Mesothelial cell of epicardium (in vitro differentiated cells): ENCODE measurements at regions not wholly inside any gene's neighbourhood (a gene's known extent, or its start where the extent isn't known, plus 50 kb on each side); places are given as distances from the start of the nearest gene placed in this dataset.

Source experiments
- DNase-seq, 2 experiments: peaks; one replicate each; pipeline ENCODE4 v3.0.0; 2021; ENCODE audit warnings: low spot score in 2 of 2; ENCODE audit not compliant: unreplicated experiment in 2 of 2
- H3K27ac Mint-ChIP-seq: 2 replicates; pipeline ENCODE4 v1.8.0; 2021; ENCODE audit warnings: mixed read lengths
- H3K27me3 Mint-ChIP-seq: 2 replicates; pipeline ENCODE4 v1.8.0; 2021; ENCODE audit warnings: low read depth, mixed read lengths
- H3K36me3 Mint-ChIP-seq: 2 replicates; pipeline ENCODE4 v1.8.0; 2021; ENCODE audit warnings: mixed read lengths
- H3K4me1 Mint-ChIP-seq: 2 replicates; pipeline ENCODE4 v1.8.0; 2021; ENCODE audit warnings: mixed read lengths
- H3K4me3 Mint-ChIP-seq: 2 replicates; pipeline ENCODE4 v1.8.0; 2021; ENCODE audit warnings: mild to moderate bottlenecking, moderate library complexity, mixed read lengths
- H3K9me3 Mint-ChIP-seq: 2 replicates; pipeline ENCODE4 v1.8.0; 2021; ENCODE audit warnings: mixed read lengths
- TF ChIP-seq, protein P1 (sequence below): fragments of 200-600 bp; sonication (generic); IDR thresholded peaks from one replicate; pipeline ENCODE4 v1.5.0; 2021; ENCODE audit warnings: antibody characterized with exemption; ENCODE audit not compliant: unreplicated experiment

DNA sequence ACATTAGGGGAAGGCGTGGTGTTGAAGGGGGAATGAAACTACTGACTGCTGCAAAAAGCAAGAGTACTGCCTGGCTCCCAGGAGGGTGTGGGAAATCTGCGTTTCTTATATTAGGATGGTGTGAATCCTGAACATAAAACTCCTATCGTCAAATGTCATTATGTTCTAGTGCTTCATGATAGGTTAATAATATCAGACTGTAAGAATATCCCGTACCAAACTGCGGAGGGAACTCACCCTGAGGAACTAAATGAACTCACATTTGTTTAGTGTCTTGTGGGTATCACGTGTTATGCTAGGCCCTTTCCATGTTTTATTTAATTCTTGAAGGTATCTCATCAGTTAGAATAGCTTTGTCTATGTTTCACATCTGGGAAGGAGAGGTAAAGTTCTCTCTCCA, 610.7 kb downstream of the QKI start:
- H3K27me3 Mint-ChIP-seq: peaks cover 16% of the 10 kb centered on the region
- TF ChIP-seq, protein P1, sequence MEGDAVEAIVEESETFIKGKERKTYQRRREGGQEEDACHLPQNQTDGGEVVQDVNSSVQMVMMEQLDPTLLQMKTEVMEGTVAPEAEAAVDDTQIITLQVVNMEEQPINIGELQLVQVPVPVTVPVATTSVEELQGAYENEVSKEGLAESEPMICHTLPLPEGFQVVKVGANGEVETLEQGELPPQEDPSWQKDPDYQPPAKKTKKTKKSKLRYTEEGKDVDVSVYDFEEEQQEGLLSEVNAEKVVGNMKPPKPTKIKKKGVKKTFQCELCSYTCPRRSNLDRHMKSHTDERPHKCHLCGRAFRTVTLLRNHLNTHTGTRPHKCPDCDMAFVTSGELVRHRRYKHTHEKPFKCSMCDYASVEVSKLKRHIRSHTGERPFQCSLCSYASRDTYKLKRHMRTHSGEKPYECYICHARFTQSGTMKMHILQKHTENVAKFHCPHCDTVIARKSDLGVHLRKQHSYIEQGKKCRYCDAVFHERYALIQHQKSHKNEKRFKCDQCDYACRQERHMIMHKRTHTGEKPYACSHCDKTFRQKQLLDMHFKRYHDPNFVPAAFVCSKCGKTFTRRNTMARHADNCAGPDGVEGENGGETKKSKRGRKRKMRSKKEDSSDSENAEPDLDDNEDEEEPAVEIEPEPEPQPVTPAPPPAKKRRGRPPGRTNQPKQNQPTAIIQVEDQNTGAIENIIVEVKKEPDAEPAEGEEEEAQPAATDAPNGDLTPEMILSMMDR: no peak
- H3K36me3 Mint-ChIP-seq: no peaks in the 10 kb centered on the region
- no peak overlapping the region for H3K27ac Mint-ChIP-seq
- no peaks in the 10 kb centered on the region for H3K4me1 Mint-ChIP-seq
- H3K9me3 Mint-ChIP-seq: no peaks in the 10 kb centered on the region
- no peak overlapping the region for H3K4me3 Mint-ChIP-seq
- no peak for DNase-seq

DNA sequence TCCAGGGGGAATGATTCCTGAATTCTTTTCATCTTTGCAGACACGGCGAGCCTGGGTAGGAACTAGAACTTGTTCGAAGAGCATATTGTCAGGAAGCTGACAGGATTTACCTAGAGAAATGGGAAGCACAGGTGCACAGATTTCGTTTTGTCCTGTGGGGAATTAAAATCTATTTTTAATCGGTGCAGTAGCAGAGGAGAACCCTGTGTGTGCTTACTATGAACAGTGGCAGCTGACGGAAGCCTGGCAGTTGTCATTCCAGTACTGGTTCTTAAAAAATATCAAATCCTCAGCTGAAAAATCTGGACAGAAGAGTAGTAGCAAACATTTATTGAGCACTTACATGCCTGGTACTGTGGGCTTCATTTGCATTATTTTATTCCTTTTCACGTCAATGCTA, 609.0 kb downstream of the QKI start:
- H3K27ac Mint-ChIP-seq: no peak overlapping the region
- peaks cover 18% of the 10 kb centered on the region for H3K27me3 Mint-ChIP-seq
- TF ChIP-seq, protein P1: no peak
- H3K9me3 Mint-ChIP-seq: no peaks in the 10 kb centered on the region
- DNase-seq: no peak
- no peaks in the 10 kb centered on the region for H3K36me3 Mint-ChIP-seq
- H3K4me1 Mint-ChIP-seq: no peaks in the 10 kb centered on the region
- H3K4me3 Mint-ChIP-seq: no peak overlapping the region

GRCh38 chr6:164022632-164023031, 608.1 kb downstream of the QKI start:
- Mint-ChIP-seq H3K36me3 (no peaks in the 10 kb centered on the region), H3K27ac (no peak overlapping the region), H3K9me3 (no peaks in the 10 kb centered on the region), H3K4me3 (no peak overlapping the region), H3K4me1 (no peaks in the 10 kb centered on the region), H3K27me3 (peaks cover 18% of the 10 kb centered on the region)
- no peak for DNase-seq
- TF ChIP-seq, protein P1: no peak

- TF ChIP-seq, protein P1: no peak
- H3K4me3 Mint-ChIP-seq: no peak overlapping the region
- peaks cover 18% of the 10 kb centered on the region for H3K27me3 Mint-ChIP-seq
- no peaks in the 10 kb centered on the region for H3K36me3 Mint-ChIP-seq
- H3K27ac Mint-ChIP-seq: no peak overlapping the region
- H3K4me1 Mint-ChIP-seq: no peaks in the 10 kb centered on the region
- DNase-seq: no peak
- no peaks in the 10 kb centered on the region for H3K9me3 Mint-ChIP-seq
These were observed 607.2 kb downstream of the QKI start for GRCh38 chr6:164021589-164022250.

- no peak overlapping the region for H3K27ac Mint-ChIP-seq
- no peaks in the 10 kb centered on the region for H3K9me3 Mint-ChIP-seq
- no peak overlapping the region for H3K4me3 Mint-ChIP-seq
- H3K27me3 Mint-ChIP-seq: peaks cover 16% of the 10 kb centered on the region
- no peaks in the 10 kb centered on the region for H3K36me3 Mint-ChIP-seq
- no peaks in the 10 kb centered on the region for H3K4me1 Mint-ChIP-seq
- DNase-seq: no peak
- TF ChIP-seq, protein P1: no peak
These were observed 605.6 kb downstream of the QKI start for GRCh38 chr6:164020142-164020541.

DNA sequence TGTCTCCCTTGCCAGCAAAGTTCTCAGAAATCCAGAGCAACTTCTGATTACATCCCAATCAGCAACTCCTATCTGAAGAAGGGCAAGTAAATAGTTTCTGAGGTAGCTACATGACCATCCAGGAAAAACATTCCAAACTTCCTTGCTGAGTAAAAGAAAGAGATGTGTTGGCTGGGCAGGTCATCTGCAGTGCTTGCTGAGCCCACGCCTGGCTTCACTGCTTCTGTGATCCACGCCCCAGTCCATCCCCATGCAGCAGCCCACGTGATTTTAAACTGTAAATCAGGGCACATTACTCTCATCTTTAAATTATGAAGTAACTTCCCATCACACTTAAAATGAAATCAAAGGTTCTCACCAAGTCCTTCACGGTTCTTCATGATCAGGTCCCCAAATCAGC, 603.6 kb downstream of the QKI start:
- H3K27me3 Mint-ChIP-seq: peaks cover 9% of the 10 kb centered on the region
- peaks cover 8% of the 10 kb centered on the region for H3K4me1 Mint-ChIP-seq
- no peak overlapping the region for H3K27ac Mint-ChIP-seq
- H3K36me3 Mint-ChIP-seq: no peaks in the 10 kb centered on the region
- TF ChIP-seq, protein P1: no peak
- no peaks in the 10 kb centered on the region for H3K9me3 Mint-ChIP-seq
- DNase-seq: no peak
- no peak overlapping the region for H3K4me3 Mint-ChIP-seq
